Immature natural killer cell (primary cell): ENCODE measurements at regions not wholly inside any gene's neighbourhood (a gene's known extent, or its start where the extent isn't known, plus 50 kb on each side); places are given as distances from the start of the nearest gene placed in this dataset.

ENCODE experiments used
- DNase-seq, 3 donors: peaks; one replicate each; pipeline ENCODE4 v3.0.0; 2022; ENCODE audit warnings: mixed read lengths in 1 of 3
- H3K27ac Mint-ChIP-seq, 6 donors: one replicate each; pipeline ENCODE4 v1.8.0; 2020; ENCODE audit warnings: mixed read lengths in 6 of 6, mild to moderate bottlenecking in 5 of 6, inconsistent platforms in 4 of 6, moderate library complexity in 3 of 6
- H3K27me3 Mint-ChIP-seq, 3 donors: one replicate each; pipeline ENCODE4 v1.8.0; 2020 to 2021; ENCODE audit warnings: low read depth in 3 of 3, mild to moderate bottlenecking in 3 of 3, mixed read lengths in 3 of 3, moderate library complexity in 3 of 3, inconsistent platforms in 1 of 3
- H3K36me3 Mint-ChIP-seq, 3 donors: one replicate each; pipeline ENCODE4 v1.8.0; 2020; ENCODE audit warnings: mixed read lengths in 3 of 3, inconsistent platforms in 2 of 3, mild to moderate bottlenecking in 2 of 3
- H3K4me1 Mint-ChIP-seq, 2 donors: one replicate each; pipeline ENCODE4 v1.8.0; 2020; ENCODE audit warnings: inconsistent platforms in 2 of 2, mild to moderate bottlenecking in 2 of 2, mixed read lengths in 2 of 2, moderate library complexity in 1 of 2
- H3K4me3 Mint-ChIP-seq, 5 donors: one replicate each; pipeline ENCODE4 v1.8.0; 2020; ENCODE audit warnings: mild to moderate bottlenecking in 5 of 5, mixed read lengths in 5 of 5, inconsistent platforms in 3 of 5, moderate library complexity in 3 of 5
- H3K9me3 Mint-ChIP-seq, 6 donors: one replicate each; pipeline ENCODE4 v1.8.0; 2020; ENCODE audit warnings: mild to moderate bottlenecking in 6 of 6, mixed read lengths in 6 of 6, inconsistent platforms in 4 of 6, moderate library complexity in 3 of 6

GRCh38 chr1:67594764-67595163 is 90.2 kb upstream of the GADD45A start:
- Mint-ChIP-seq H3K36me3 (no peaks in the 10 kb centered on the region), H3K4me3 (no peak overlapping the region), H3K9me3 (no peaks in the 10 kb centered on the region), H3K4me1 (no peaks in the 10 kb centered on the region), H3K27ac (no peak overlapping the region), H3K27me3 (peaks cover 0 to 5% (median 3%) of the 10 kb centered on the region in 3 donors)
- no peak for DNase-seq

GRCh38 chr1:67596674-67597073 is 88.3 kb upstream of the GADD45A start:
- H3K27ac Mint-ChIP-seq = no peak overlapping the region
- H3K27me3 Mint-ChIP-seq = peaks cover 0 to 3% (median 0%) of the 10 kb centered on the region in 3 donors
- no peak for DNase-seq
- H3K9me3 Mint-ChIP-seq = no peaks in the 10 kb centered on the region
- H3K4me1 Mint-ChIP-seq = no peaks in the 10 kb centered on the region
- H3K36me3 Mint-ChIP-seq = no peaks in the 10 kb centered on the region
- no peak overlapping the region for H3K4me3 Mint-ChIP-seq

GRCh38 chr1:67597336-67597735 is 87.7 kb upstream of the GADD45A start:
- Mint-ChIP-seq H3K4me1 (no peaks in the 10 kb centered on the region), H3K27me3 (peaks cover 0 to 6% (median under 1%) of the 10 kb centered on the region in 3 donors), H3K9me3 (no peaks in the 10 kb centered on the region), H3K4me3 (no peak overlapping the region), H3K36me3 (no peaks in the 10 kb centered on the region), H3K27ac (no peak overlapping the region)
- DNase-seq = no peak

GRCh38 chr1:67599085-67599484 is 85.9 kb upstream of the GADD45A start:
- Mint-ChIP-seq H3K36me3 (no peaks in the 10 kb centered on the region), H3K9me3 (no peaks in the 10 kb centered on the region), H3K4me3 (no peak overlapping the region), H3K4me1 (no peaks in the 10 kb centered on the region), H3K27ac (no peak overlapping the region), H3K27me3 (peaks cover 0 to 9% (median 3%) of the 10 kb centered on the region in 3 donors)
- no peak for DNase-seq

- no peaks in the 10 kb centered on the region for H3K36me3 Mint-ChIP-seq
Observed at GRCh38 chr1:67601539-67601938, 83.5 kb upstream of the GADD45A start.

GRCh38 chr1:67601955-67602354 is 83.0 kb upstream of the GADD45A start:
- Mint-ChIP-seq H3K27ac (no peak overlapping the region), H3K4me3 (no peak overlapping the region), H3K36me3 (no peaks in the 10 kb centered on the region), H3K9me3 (no peaks in the 10 kb centered on the region), H3K27me3 (peaks cover 0 to 6% (median 3%) of the 10 kb centered on the region in 3 donors), H3K4me1 (no peaks in the 10 kb centered on the region)
- no peak for DNase-seq

More at GRCh38 chr1:67601539-67601938, 83.5 kb upstream of the GADD45A start:
- Mint-ChIP-seq H3K4me3 (no peak overlapping the region), H3K9me3 (no peaks in the 10 kb centered on the region), H3K4me1 (no peaks in the 10 kb centered on the region), H3K27me3 (peaks cover 0 to 6% (median 3%) of the 10 kb centered on the region in 3 donors), H3K27ac (no peak overlapping the region)
- no peak for DNase-seq

GRCh38 chr1:67604778-67605177 is 80.2 kb upstream of the GADD45A start:
- no peaks in the 10 kb centered on the region for H3K4me1 Mint-ChIP-seq
- no peak overlapping the region for H3K27ac Mint-ChIP-seq
- no peak overlapping the region for H3K4me3 Mint-ChIP-seq
- no peak for DNase-seq
- no peaks in the 10 kb centered on the region for H3K36me3 Mint-ChIP-seq
- H3K27me3 Mint-ChIP-seq = peaks cover 3 to 6% (median 3%) of the 10 kb centered on the region in 3 donors
- no peaks in the 10 kb centered on the region for H3K9me3 Mint-ChIP-seq

GRCh38 chr1:67605209-67605780 is 79.7 kb upstream of the GADD45A start:
- no peaks in the 10 kb centered on the region for H3K4me1 Mint-ChIP-seq
- H3K4me3 Mint-ChIP-seq = no peak overlapping the region
- H3K27ac Mint-ChIP-seq = no peak overlapping the region
- no peak for DNase-seq
- no peaks in the 10 kb centered on the region for H3K36me3 Mint-ChIP-seq
- H3K9me3 Mint-ChIP-seq = no peaks in the 10 kb centered on the region
- peaks cover 3 to 6% (median 3%) of the 10 kb centered on the region in 3 donors for H3K27me3 Mint-ChIP-seq

- DNase-seq = no peak
- H3K4me3 Mint-ChIP-seq = no peak overlapping the region
- no peaks in the 10 kb centered on the region for H3K36me3 Mint-ChIP-seq
- no peak overlapping the region for H3K27ac Mint-ChIP-seq
- H3K9me3 Mint-ChIP-seq = no peaks in the 10 kb centered on the region
- no peaks in the 10 kb centered on the region for H3K4me1 Mint-ChIP-seq
- H3K27me3 Mint-ChIP-seq = peaks cover 3 to 4% (median 3%) of the 10 kb centered on the region in 3 donors
Observed at GRCh38 chr1:67607286-67607685, 77.7 kb upstream of the GADD45A start.

GRCh38 chr1:67607699-67608098 is 77.3 kb upstream of the GADD45A start:
- H3K27ac Mint-ChIP-seq = no peak overlapping the region
- peaks cover 0 to 3% (median 2%) of the 10 kb centered on the region in 3 donors for H3K27me3 Mint-ChIP-seq
- H3K4me3 Mint-ChIP-seq = no peak overlapping the region
- no peak for DNase-seq
- no peaks in the 10 kb centered on the region for H3K4me1 Mint-ChIP-seq
- no peaks in the 10 kb centered on the region for H3K9me3 Mint-ChIP-seq
- H3K36me3 Mint-ChIP-seq = no peaks in the 10 kb centered on the region

- peak overlapping the region in 1 of 6 donors; percentile 43 for H3K27ac Mint-ChIP-seq
- H3K9me3 Mint-ChIP-seq = no peaks in the 10 kb centered on the region
- H3K4me1 Mint-ChIP-seq = no peaks in the 10 kb centered on the region
- DNase-seq = no peak
- H3K27me3 Mint-ChIP-seq = peaks cover 0 to 3% (median 0%) of the 10 kb centered on the region in 3 donors
- H3K36me3 Mint-ChIP-seq = no peaks in the 10 kb centered on the region
- no peak overlapping the region for H3K4me3 Mint-ChIP-seq
Observed at GRCh38 chr1:67608661-67609576, 76.1 kb upstream of the GADD45A start.

- Mint-ChIP-seq H3K9me3 (no peaks in the 10 kb centered on the region), H3K36me3 (no peaks in the 10 kb centered on the region), H3K27me3 (peaks cover 0 to 3% (median 0%) of the 10 kb centered on the region in 3 donors), H3K27ac (no peak overlapping the region), H3K4me3 (no peak overlapping the region), H3K4me1 (no peaks in the 10 kb centered on the region)
- no peak for DNase-seq
Observed at GRCh38 chr1:67609577-67610341, 75.2 kb upstream of the GADD45A start.

- Mint-ChIP-seq H3K27me3 (peaks cover 0 to 3% (median 0%) of the 10 kb centered on the region in 3 donors), H3K4me1 (no peaks in the 10 kb centered on the region), H3K27ac (no peak overlapping the region), H3K9me3 (no peaks in the 10 kb centered on the region), H3K4me3 (no peak overlapping the region), H3K36me3 (no peaks in the 10 kb centered on the region)
- DNase-seq = no peak
Observed at GRCh38 chr1:67610450-67610849, 74.6 kb upstream of the GADD45A start.

- no peaks in the 10 kb centered on the region for H3K9me3 Mint-ChIP-seq
- H3K4me1 Mint-ChIP-seq = no peaks in the 10 kb centered on the region
- H3K27ac Mint-ChIP-seq = no peak overlapping the region
- peaks cover 0 to 3% (median 0%) of the 10 kb centered on the region in 3 donors for H3K27me3 Mint-ChIP-seq
- H3K4me3 Mint-ChIP-seq = no peak overlapping the region
- no peaks in the 10 kb centered on the region for H3K36me3 Mint-ChIP-seq
- no peak for DNase-seq
Observed at GRCh38 chr1:67611846-67612245, 73.2 kb upstream of the GADD45A start.
